Trophoblast cell (in vitro differentiated cells and primary cell): ENCODE measurements at regions not wholly inside any gene's neighbourhood (a gene's known extent, or its start where the extent isn't known, plus 50 kb on each side); places are given as distances from the start of the nearest gene placed in this dataset.
"Not testable (repeated sequence)": the region's sequence is repeated elsewhere in the genome, so short reads cannot be mapped to it uniquely, and the experiment has no call there.

Experiments
- DNase-seq, 2 donors: peaks; one replicate each; pipeline ENCODE4 v3.0.0-alpha.2; 2016
- H2AFZ ChIP-seq: 2 replicates; pipeline ENCODE4 v1.6.1; 2013; ENCODE audit warnings: low read length, moderate library complexity, mild to moderate bottlenecking; ENCODE audit not compliant: insufficient read depth, poor library complexity
- H2AK5ac ChIP-seq: 2 replicates; pipeline ENCODE4 v1.6.1; 2013; ENCODE audit warnings: mild to moderate bottlenecking, low read length
- H2BK120ac ChIP-seq: 2 replicates; pipeline ENCODE4 v1.6.1; 2013; ENCODE audit warnings: low read length, mild to moderate bottlenecking, moderate library complexity; ENCODE audit not compliant: insufficient read depth, poor library complexity
- H2BK12ac ChIP-seq: 2 replicates; pipeline ENCODE4 v1.6.1; 2013; ENCODE audit warnings: mild to moderate bottlenecking, low read length, moderate library complexity
- H2BK5ac ChIP-seq: 2 replicates; pipeline ENCODE4 v1.6.1; 2013; ENCODE audit warnings: low read length, low read depth, moderate library complexity, mild to moderate bottlenecking; ENCODE audit not compliant: poor library complexity
- H3K14ac ChIP-seq: 2 replicates; pipeline ENCODE4 v1.6.1; 2013; ENCODE audit warnings: mild to moderate bottlenecking, low read length
- H3K18ac ChIP-seq: 2 replicates; pipeline ENCODE4 v1.6.1; 2013; ENCODE audit warnings: mild to moderate bottlenecking, low read length
- H3K23ac ChIP-seq: 2 replicates; pipeline ENCODE4 v1.6.1; 2013; ENCODE audit warnings: low read length
- H3K27ac ChIP-seq: 2 replicates; pipeline ENCODE4 v1.5.1; 2013; ENCODE audit warnings: low read depth, mild to moderate bottlenecking, inconsistent platforms, low read length, moderate library complexity
- H3K27me3 ChIP-seq: 2 replicates; pipeline ENCODE4 v1.6.1; 2013; ENCODE audit warnings: inconsistent platforms, mild to moderate bottlenecking, low read length, moderate library complexity; ENCODE audit not compliant: insufficient read depth
- H3K36me3 ChIP-seq, 2 experiments: 1 replicate in 1 of 2; 2 replicates in 1 of 2; pipeline ENCODE4 v1.6.1; 2013; ENCODE audit warnings: low read length in 2 of 2, mild to moderate bottlenecking in 2 of 2, moderate library complexity in 1 of 2; ENCODE audit not compliant: insufficient read depth in 2 of 2, control insufficient read depth in 1 of 2
- H3K4ac ChIP-seq: 2 replicates; pipeline ENCODE4 v1.6.1; 2013; ENCODE audit warnings: low read depth, mild to moderate bottlenecking, low read length, moderate library complexity
- H3K4me1 ChIP-seq, 2 experiments: 1 replicate in 1 of 2; 2 replicates in 1 of 2; pipeline ENCODE4 v1.6.1; 2013; ENCODE audit warnings: low read length in 2 of 2, mild to moderate bottlenecking in 2 of 2, moderate library complexity in 1 of 2; ENCODE audit not compliant: insufficient read depth in 2 of 2, control insufficient read depth in 1 of 2
- H3K4me2 ChIP-seq: 2 replicates; pipeline ENCODE4 v1.6.1; 2013; ENCODE audit warnings: inconsistent platforms, mild to moderate bottlenecking, low read length, moderate library complexity
- H3K4me3 ChIP-seq: 2 replicates; pipeline ENCODE4 v1.5.1; 2013; ENCODE audit warnings: mild to moderate bottlenecking, low read depth, low read length, inconsistent platforms
- H3K79me1 ChIP-seq: one replicate; pipeline ENCODE4 v1.6.1; 2013; ENCODE audit warnings: low read length
- H3K79me2 ChIP-seq: 2 replicates; pipeline ENCODE4 v1.6.1; 2013; ENCODE audit warnings: low read length, mild to moderate bottlenecking; ENCODE audit not compliant: control insufficient read depth, insufficient read depth, poor library complexity
- H3K9ac ChIP-seq: 2 replicates; pipeline ENCODE4 v1.6.1; 2013; ENCODE audit warnings: mild to moderate bottlenecking, low read length
- H3K9me3 ChIP-seq: 2 replicates; pipeline ENCODE4 v1.6.1; 2013; ENCODE audit warnings: low read depth, mild to moderate bottlenecking, control low read depth, inconsistent platforms, low read length; ENCODE audit not compliant: insufficient read depth
- H4K12ac ChIP-seq: 2 replicates; pipeline ENCODE4 v1.6.1; 2013; ENCODE audit warnings: low read depth, mild to moderate bottlenecking, low read length, moderate library complexity
- H4K8ac ChIP-seq: 2 replicates; pipeline ENCODE4 v1.6.1; 2013; ENCODE audit warnings: low read depth, mild to moderate bottlenecking, low read length, moderate library complexity
- H4K91ac ChIP-seq: one replicate; pipeline ENCODE4 v1.6.1; 2013; ENCODE audit warnings: low read depth, mild to moderate bottlenecking, low read length, moderate library complexity
- WGBS: extraction: QIAGEN DNeasy Blood & Tissue Kit; methylation state at CpG from one replicate; pipeline ENCODE4 v1.1.7; 2013; ENCODE audit warnings: missing lambda C conversion rate; ENCODE audit not compliant: insufficient read length, insufficient coverage; ENCODE audit errors: extremely low coverage; 5-methylcytosine and 5-hydroxymethylcytosine counted together

GRCh38 chrX:65331371-65331770 lies 203.2 kb downstream of the LAS1L start:
- H3K23ac ChIP-seq, result no peak overlapping the region
- no peaks in the 10 kb centered on the region for H3K4me1 ChIP-seq
- no peak overlapping the region for H2AK5ac ChIP-seq
- H2BK120ac ChIP-seq, result no peak overlapping the region
- no peaks in the 10 kb centered on the region for H3K9me3 ChIP-seq
- DNase-seq, result no peak
- H3K27me3 ChIP-seq, result no peaks in the 10 kb centered on the region
- no peak overlapping the region for H3K4me3 ChIP-seq
- H3K79me1 ChIP-seq, result no peaks in the 10 kb centered on the region
- H2AFZ ChIP-seq, result no peak overlapping the region
- no peak overlapping the region for H4K8ac ChIP-seq
- H3K18ac ChIP-seq, result no peak overlapping the region
- H2BK5ac ChIP-seq, result no peak overlapping the region
- H4K12ac ChIP-seq, result no peak overlapping the region
- H3K27ac ChIP-seq, result no peak overlapping the region
- no peak overlapping the region for H3K4ac ChIP-seq
- no peak overlapping the region for H3K14ac ChIP-seq
- no peaks in the 10 kb centered on the region for H3K79me2 ChIP-seq
- no peak overlapping the region for H2BK12ac ChIP-seq
- WGBS, result no CpG with 5 or more reads among the region's 1 CpG
- no peaks in the 10 kb centered on the region for H3K36me3 ChIP-seq
- H4K91ac ChIP-seq, result no peak overlapping the region
- no peak overlapping the region for H3K4me2 ChIP-seq
- no peak overlapping the region for H3K9ac ChIP-seq

- Histone ChIP-seq H2AFZ (no peak overlapping the region), H3K4me2 (peak overlapping the region; percentile 23), H2BK120ac (no peak overlapping the region), H4K91ac (no peak overlapping the region), H3K4me3 (no peak overlapping the region), H2BK12ac (no peak overlapping the region), H3K23ac (no peak overlapping the region), H3K36me3 (no peaks in the 10 kb centered on the region), H4K12ac (no peak overlapping the region), H3K18ac (no peak overlapping the region), H2AK5ac (no peak overlapping the region), H3K79me2 (no peaks in the 10 kb centered on the region), H3K27ac (no peak overlapping the region), H3K4ac (no peak overlapping the region), H3K14ac (no peak overlapping the region), H2BK5ac (no peak overlapping the region), H3K27me3 (no peaks in the 10 kb centered on the region), H3K4me1 (peaks cover 0 to 8% of the 10 kb centered on the region in 2 experiments), H3K9ac (no peak overlapping the region), H3K9me3 (no peaks in the 10 kb centered on the region), H3K79me1 (no peaks in the 10 kb centered on the region), H4K8ac (no peak overlapping the region)
- no CpG with 5 or more reads among the region's 7 CpGs for WGBS
- peak; percentile 4 to 49 for DNase-seq
Observed at GRCh38 chrX:65300104-65300809, 234.3 kb downstream of the LAS1L start.

GRCh38 chrX:65282905-65283304 lies 251.7 kb downstream of the LAS1L start:
- H3K27ac ChIP-seq, H3K79me1 ChIP-seq, H3K14ac ChIP-seq, H2BK12ac ChIP-seq, DNase-seq, H3K4me3 ChIP-seq, H2BK120ac ChIP-seq, H3K23ac ChIP-seq, H4K12ac ChIP-seq, H3K79me2 ChIP-seq, H3K9ac ChIP-seq, H3K9me3 ChIP-seq, H3K18ac ChIP-seq, H2BK5ac ChIP-seq, H3K4me2 ChIP-seq, H3K4ac ChIP-seq, H3K4me1 ChIP-seq, H4K91ac ChIP-seq, H2AFZ ChIP-seq, H2AK5ac ChIP-seq, H4K8ac ChIP-seq, H3K36me3 ChIP-seq, H3K27me3 ChIP-seq: not testable (repeated sequence)
- no CpG with 5 or more reads among the region's 8 CpGs for WGBS

- no peak overlapping the region for H3K27ac ChIP-seq
- H2BK5ac ChIP-seq, result no peak overlapping the region
- no peak overlapping the region for H3K9ac ChIP-seq
- no peak overlapping the region for H3K4ac ChIP-seq
- no peaks in the 10 kb centered on the region for H3K27me3 ChIP-seq
- H3K79me1 ChIP-seq, result no peaks in the 10 kb centered on the region
- no peak overlapping the region for H3K4me2 ChIP-seq
- H3K14ac ChIP-seq, result no peak overlapping the region
- H2AK5ac ChIP-seq, result no peak overlapping the region
- no peak overlapping the region for H3K18ac ChIP-seq
- H3K79me2 ChIP-seq, result no peaks in the 10 kb centered on the region
- no peak for DNase-seq
- H4K8ac ChIP-seq, result no peak overlapping the region
- H3K9me3 ChIP-seq, result no peaks in the 10 kb centered on the region
- no peaks in the 10 kb centered on the region for H3K36me3 ChIP-seq
- H3K4me1 ChIP-seq, result no peaks in the 10 kb centered on the region
- H3K4me3 ChIP-seq, result no peak overlapping the region
- no peak overlapping the region for H2BK120ac ChIP-seq
- no peak overlapping the region for H4K12ac ChIP-seq
- no peak overlapping the region for H2BK12ac ChIP-seq
- H3K23ac ChIP-seq, result no peak overlapping the region
- H2AFZ ChIP-seq, result no peak overlapping the region
- H4K91ac ChIP-seq, result no peak overlapping the region
Observed at GRCh38 chrX:65273152-65273551, 261.4 kb downstream of the LAS1L start.
